IMR-90 (cell line): ENCODE measurements at regions not wholly inside any gene's neighbourhood (a gene's known extent, or its start where the extent isn't known, plus 50 kb on each side); places are given as distances from the start of the nearest gene placed in this dataset.

Source experiments
- ATAC-seq: fragments of 200-7000 bp; cut with Tn5 transposase; 2 replicates; pipeline ENCODE4 v1.9.1; 2020; ENCODE audit warnings: low read depth, mild to moderate bottlenecking, moderate library complexity
- BruUV-seq: library from RNA; stranded (reverse); fragments of 400-500 nt; replicated peaks from 2 replicates; lab custom pipeline; 2021; lab: Mats Ljungman, UMichigan
- CTCF ChIA-PET: fragments of 300-600 bp; formaldehyde crosslinking; extraction: SDS; loops from one replicate; lab custom pipeline; 2021; ENCODE audit warnings: antibody characterized with exemption; lab: Yijun Ruan, JAX
- POLR2A ChIA-PET: fragments of 300-600 bp; sonication (Branson Sonifier 250); formaldehyde crosslinking; loops from one replicate; lab custom pipeline; 2022; ENCODE audit warnings: antibody characterized with exemption; ENCODE audit not compliant: unreplicated experiment; lab: Charles Lee
- DNase-seq: peaks from one replicate; pipeline ENCODE4 v3.0.0; 2013
- H2AFZ ChIP-seq: replicated peaks from 2 replicates; pipeline ENCODE3; 2013; ENCODE audit warnings: low read length, mild to moderate bottlenecking; ENCODE audit not compliant: poor library complexity
- H2AK5ac ChIP-seq: 2 replicates; pipeline ENCODE4 v1.6.1; 2013; ENCODE audit warnings: low read depth, low read length, inconsistent platforms
- H2AK9ac ChIP-seq: replicated peaks from 2 replicates; pipeline ENCODE3; 2013; ENCODE audit warnings: mild to moderate bottlenecking, low read depth, low read length, moderate library complexity; ENCODE audit not compliant: poor library complexity
- H2BK120ac ChIP-seq: 2 replicates; pipeline ENCODE4 v1.6.1; 2013; ENCODE audit warnings: low read depth, low read length, inconsistent platforms
- H2BK15ac ChIP-seq: 3 replicates; pipeline ENCODE4 v1.6.1; 2013; ENCODE audit warnings: low read depth, low read length, inconsistent platforms
- H2BK20ac ChIP-seq: 2 replicates; pipeline ENCODE4 v1.6.1; 2013; ENCODE audit warnings: low read depth, mild to moderate bottlenecking, inconsistent platforms, low read length, moderate library complexity
- H2BK5ac ChIP-seq: 2 replicates; pipeline ENCODE4 v1.6.1; 2013; ENCODE audit warnings: mild to moderate bottlenecking, low read depth, low read length, inconsistent platforms; ENCODE audit not compliant: poor library complexity, severe bottlenecking
- H3K14ac ChIP-seq: replicated peaks from 2 replicates; pipeline ENCODE4 v1.6.1; 2013; ENCODE audit warnings: low read depth, low read length, inconsistent platforms
- H3K18ac ChIP-seq: 2 replicates; pipeline ENCODE4 v1.6.1; 2013; ENCODE audit warnings: low read depth, low read length, control low read depth
- H3K23ac ChIP-seq: 2 replicates; pipeline ENCODE4 v1.6.1; 2013; ENCODE audit warnings: low read depth, low read length, inconsistent platforms
- H3K27ac ChIP-seq: 2 replicates; pipeline ENCODE4 v1.5.1; 2013; ENCODE audit warnings: mild to moderate bottlenecking, control low read depth, low read length; ENCODE audit not compliant: insufficient read depth
- H3K27me3 ChIP-seq: 2 replicates; pipeline ENCODE4 v1.6.1; 2013; ENCODE audit warnings: low read length; ENCODE audit not compliant: control insufficient read depth, insufficient read depth
- H3K36me3 ChIP-seq: 2 replicates; pipeline ENCODE4 v1.6.1; 2013; ENCODE audit warnings: low read length, mixed read lengths; ENCODE audit not compliant: control insufficient read depth, insufficient read depth
- H3K4ac ChIP-seq: 2 replicates; pipeline ENCODE4 v1.6.1; 2013; ENCODE audit warnings: low read depth, low read length, inconsistent platforms
- H3K4me1 ChIP-seq: 2 replicates; pipeline ENCODE4 v1.6.1; 2013; ENCODE audit warnings: low read length, mixed read lengths; ENCODE audit not compliant: control insufficient read depth, insufficient read depth
- H3K4me2 ChIP-seq: 2 replicates; pipeline ENCODE4 v1.6.1; 2013; ENCODE audit warnings: low read depth, mild to moderate bottlenecking, control low read depth, low read length, moderate library complexity
- H3K4me3 ChIP-seq: 2 replicates; pipeline ENCODE4 v1.5.1; 2013; ENCODE audit warnings: low read depth, mild to moderate bottlenecking, control low read depth, low read length, moderate library complexity; ENCODE audit not compliant: insufficient read depth
- H3K56ac ChIP-seq: 2 replicates; pipeline ENCODE4 v1.6.1; 2013; ENCODE audit warnings: low read length, inconsistent platforms; ENCODE audit not compliant: insufficient read depth; ENCODE audit errors: extremely low read depth
- H3K79me1 ChIP-seq, 2 experiments: 2 replicates each; pipeline ENCODE4 v1.6.1; 2013; ENCODE audit warnings: low read length in 2 of 2, inconsistent platforms in 1 of 2, low read depth in 1 of 2
- H3K9ac ChIP-seq: 2 replicates; pipeline ENCODE4 v1.6.1; 2013; ENCODE audit warnings: low read depth, low read length, control low read depth
- H3K9me1 ChIP-seq: 2 replicates; pipeline ENCODE4 v1.6.1; 2013; ENCODE audit warnings: low read length, inconsistent platforms; ENCODE audit not compliant: insufficient read depth
- H3K9me3 ChIP-seq: 2 replicates; pipeline ENCODE4 v1.6.1; 2013; ENCODE audit warnings: low read length; ENCODE audit not compliant: control insufficient read depth, insufficient read depth
- H4K20me1 ChIP-seq: 2 replicates; pipeline ENCODE4 v1.6.1; 2013; ENCODE audit warnings: low read length, inconsistent platforms; ENCODE audit not compliant: insufficient read depth
- H4K5ac ChIP-seq: 2 replicates; pipeline ENCODE4 v1.6.1; 2013; ENCODE audit warnings: mild to moderate bottlenecking, low read depth, low read length, control low read depth
- H4K8ac ChIP-seq, 2 experiments: 2 replicates each; pipeline ENCODE4 v1.6.1; 2013; ENCODE audit warnings: low read depth in 2 of 2, low read length in 2 of 2, control low read depth in 1 of 2, inconsistent platforms in 1 of 2
- H4K91ac ChIP-seq: 2 replicates; pipeline ENCODE4 v1.6.1; 2013; ENCODE audit warnings: low read depth, low read length, inconsistent platforms; ENCODE audit not compliant: insufficient read depth
- BHLHE40 ChIP-seq: fragments of 150-350 bp; IDR thresholded peaks from 2 replicates; pipeline ENCODE4 v1.6.1; 2016; ENCODE audit warnings: mild to moderate bottlenecking, low read depth, low read length
- CEBPB ChIP-seq: IDR thresholded peaks from 2 replicates; pipeline ENCODE4 v1.6.1; 2012; ENCODE audit warnings: low read depth, low read length, improper control_type of control experiment
- CHD1 ChIP-seq: IDR thresholded peaks from 2 replicates; pipeline ENCODE4 v1.6.1; 2012; ENCODE audit warnings: low read depth, low read length, improper control_type of control experiment
- ELK1 ChIP-seq: fragments of 150-350 bp; IDR thresholded peaks from 2 replicates; pipeline ENCODE4 v1.6.1; 2016; ENCODE audit warnings: low read depth, mild to moderate bottlenecking, low read length, moderate library complexity, borderline replicate concordance
- MAFK ChIP-seq: IDR thresholded peaks from 2 replicates; pipeline ENCODE4 v1.6.1; 2012; ENCODE audit warnings: low read depth, low read length, improper control_type of control experiment
- MAZ ChIP-seq: IDR thresholded peaks from 2 replicates; pipeline ENCODE4 v1.6.1; 2012; ENCODE audit warnings: low read depth, mild to moderate bottlenecking, low read length, improper control_type of control experiment, moderate library complexity, borderline replicate concordance
- MXI1 ChIP-seq: IDR thresholded peaks from 2 replicates; pipeline ENCODE4 v1.6.1; 2012; ENCODE audit warnings: low read depth, mild to moderate bottlenecking, low read length, moderate library complexity, borderline replicate concordance
- NFE2L2 ChIP-seq: fragments of 150-350 bp; IDR thresholded peaks from 2 replicates; pipeline ENCODE4 v1.6.1; 2016; ENCODE audit warnings: low read depth, mild to moderate bottlenecking, low read length
- POLR2A ChIP-seq: IDR thresholded peaks from 2 replicates; pipeline ENCODE4 v1.6.1; 2012; ENCODE audit warnings: mild to moderate bottlenecking, low read depth, low read length
- RAD21 ChIP-seq: IDR thresholded peaks from 2 replicates; pipeline ENCODE4 v1.6.1; 2012; ENCODE audit warnings: low read length, improper control_type of control experiment
- RCOR1 ChIP-seq: IDR thresholded peaks from 2 replicates; pipeline ENCODE4 v1.6.1; 2012; ENCODE audit warnings: mild to moderate bottlenecking, low read length, improper control_type of control experiment; ENCODE audit not compliant: insufficient replicate concordance
- RFX5 ChIP-seq: IDR thresholded peaks from 2 replicates; pipeline ENCODE4 v1.8.0; 2012; ENCODE audit warnings: low read depth, mild to moderate bottlenecking, low read length, moderate library complexity
- SMC3 ChIP-seq: fragments of 150-350 bp; IDR thresholded peaks from 2 replicates; pipeline ENCODE4 v1.6.1; 2016; ENCODE audit warnings: low read depth, mild to moderate bottlenecking, antibody characterized with exemption, low read length, moderate library complexity
- WGBS, 2 experiments: methylation state at CpG; one replicate each; pipeline versions ENCODE4 v1.1.5 to v1.1.7; 2013; ENCODE audit warnings: missing lambda C conversion rate in 2 of 2; ENCODE audit not compliant: insufficient read length in 1 of 2; ENCODE audit errors: extremely low coverage in 2 of 2; 5-methylcytosine and 5-hydroxymethylcytosine counted together
- dilution Hi-C: fragments of 300-500 bp; cut with HindIII; formaldehyde crosslinking; loops from one replicate; pipeline ENCODE4 v1.14.3; 2018; ENCODE audit warnings: low sequenced_read_pairs; ENCODE audit not compliant: unreplicated experiment
- in situ Hi-C: fragments of 300-500 bp; cut with MboI; formaldehyde crosslinking; loops from 3 replicates; pipeline ENCODE4 v1.14.3; 2019; ENCODE audit warnings: low sequenced_read_pairs, inconsistent platforms, mixed read lengths
- intact Hi-C: fragments of 100-400 bp; cut with micrococcal nuclease; formaldehyde crosslinking; loops from 2 replicates; pipeline ENCODE4 v1.10.0; 2022
- TF ChIP-seq, protein P1 (sequence below): conservative IDR thresholded peaks from 2 replicates; pipeline ENCODE4 v1.5.1; 2012; ENCODE audit warnings: mild to moderate bottlenecking, low read depth, low read length, improper control_type of control experiment

- no peak for TF ChIP-seq NFE2L2
Measured at GRCh38 chr6:26220145-26220970, 133.1 kb downstream of the HFE start (continued).

DNA sequence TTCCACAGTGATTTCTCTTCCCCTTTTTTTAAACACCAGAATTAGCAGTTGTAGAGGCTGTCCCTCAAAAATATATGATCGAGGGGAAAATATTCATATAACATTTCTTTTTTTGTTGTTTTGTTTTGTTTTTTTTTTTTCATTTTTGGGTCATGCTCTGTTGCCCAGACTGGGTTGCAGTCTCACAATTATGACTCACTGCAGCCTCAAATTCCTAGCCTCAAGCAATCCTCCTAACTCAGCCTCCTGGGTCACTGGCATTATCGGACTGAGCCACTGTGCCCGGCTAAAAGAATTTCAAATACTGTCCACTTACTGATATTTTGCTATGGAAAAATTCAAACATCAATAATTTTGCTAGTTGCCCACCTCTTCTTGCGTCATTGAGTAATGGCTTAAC lies 134.0 kb downstream of the HFE start:
- Histone ChIP-seq H3K23ac (no peak overlapping the region), H2AFZ (no peak overlapping the region), H4K5ac (no peak overlapping the region), H2BK15ac (no peak overlapping the region), H3K4me1 (peaks cover 8% of the 10 kb centered on the region), H3K36me3 (no peaks in the 10 kb centered on the region), H3K9me1 (no peaks in the 10 kb centered on the region), H3K4ac (no peak overlapping the region), H3K56ac (no peak overlapping the region), H2AK5ac (no peak overlapping the region), H3K79me1 (peaks cover 0 to 10% of the 10 kb centered on the region in 2 experiments; a peak in 2 of 4 replicates), H3K4me2 (no peak overlapping the region), H3K27ac (no peak overlapping the region), H3K14ac (no peak overlapping the region), H4K8ac (no peak overlapping the region), H3K27me3 (no peaks in the 10 kb centered on the region), H2BK120ac (no peak overlapping the region), H2BK20ac (no peak overlapping the region), H4K91ac (no peak overlapping the region), H3K9ac (no peak overlapping the region), H3K9me3 (no peaks in the 10 kb centered on the region), H2BK5ac (no peak overlapping the region), H3K18ac (no peak overlapping the region), H4K20me1 (peaks cover 3% of the 10 kb centered on the region), H2AK9ac (no peak overlapping the region), H3K4me3 (no peak overlapping the region)
- DNase-seq (no peak), ATAC-seq (no peak)
- in situ Hi-C loops: loop anchor here (25.0 kb wide), 1 partner anchor 1616 kb away; a partner anchor contains a TSS
- intact Hi-C loops: no loop called here
- CTCF ChIA-PET: interaction anchor here (0.8 kb wide), 1 partner anchor 13 kb away, joined by 3 read pairs; no protein-coding TSS in a partner anchor
- POLR2A ChIA-PET: no interaction called here
- dilution Hi-C loops: no loop called here
- no TSS peak for BruUV-seq
- 100% methylated on average over 2 of the region's 4 CpGs; no CpG with 5 or more reads in 1 of the 2 experiments for WGBS, 2 experiments
- TF ChIP-seq, protein P1, sequence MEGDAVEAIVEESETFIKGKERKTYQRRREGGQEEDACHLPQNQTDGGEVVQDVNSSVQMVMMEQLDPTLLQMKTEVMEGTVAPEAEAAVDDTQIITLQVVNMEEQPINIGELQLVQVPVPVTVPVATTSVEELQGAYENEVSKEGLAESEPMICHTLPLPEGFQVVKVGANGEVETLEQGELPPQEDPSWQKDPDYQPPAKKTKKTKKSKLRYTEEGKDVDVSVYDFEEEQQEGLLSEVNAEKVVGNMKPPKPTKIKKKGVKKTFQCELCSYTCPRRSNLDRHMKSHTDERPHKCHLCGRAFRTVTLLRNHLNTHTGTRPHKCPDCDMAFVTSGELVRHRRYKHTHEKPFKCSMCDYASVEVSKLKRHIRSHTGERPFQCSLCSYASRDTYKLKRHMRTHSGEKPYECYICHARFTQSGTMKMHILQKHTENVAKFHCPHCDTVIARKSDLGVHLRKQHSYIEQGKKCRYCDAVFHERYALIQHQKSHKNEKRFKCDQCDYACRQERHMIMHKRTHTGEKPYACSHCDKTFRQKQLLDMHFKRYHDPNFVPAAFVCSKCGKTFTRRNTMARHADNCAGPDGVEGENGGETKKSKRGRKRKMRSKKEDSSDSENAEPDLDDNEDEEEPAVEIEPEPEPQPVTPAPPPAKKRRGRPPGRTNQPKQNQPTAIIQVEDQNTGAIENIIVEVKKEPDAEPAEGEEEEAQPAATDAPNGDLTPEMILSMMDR: no peak
- TF ChIP-seq RFX5 (no peak), CHD1 (no peak), SMC3 (no peak), POLR2A (no peak), MAFK (no peak), MAZ (no peak), CEBPB (no peak), BHLHE40 (no peak), ELK1 (no peak), RCOR1 (no peak), MXI1 (no peak), RAD21 (no peak), NFE2L2 (no peak)
